GM12878 (cell line): ENCODE measurements at regions not wholly inside any gene's neighbourhood (a gene's known extent, or its start where the extent isn't known, plus 50 kb on each side); places are given as distances from the start of the nearest gene placed in this dataset.

Source experiments
- CUX1 ChIP-seq: IDR thresholded peaks from 2 replicates; pipeline ENCODE4 v1.6.1; 2012; ENCODE audit warnings: improper control_type of control experiment, low read depth, low read length; ENCODE audit not compliant: insufficient replicate concordance
- KLF5 ChIP-seq: fragments of 450-650 bp; IDR thresholded peaks from 2 replicates; pipeline ENCODE4 v1.6.1; 2014; ENCODE audit warnings: mild to moderate bottlenecking; ENCODE audit not compliant: partially characterized antibody
- NFIC ChIP-seq: IDR thresholded peaks from 2 replicates; pipeline ENCODE4 v1.6.1; 2012; ENCODE audit warnings: low read depth, mild to moderate bottlenecking, inconsistent platforms, low read length, moderate library complexity
- PRDM15 ChIP-seq: fragments of 450-650 bp; formaldehyde crosslinking; IDR thresholded peaks from 2 replicates; pipeline ENCODE4 v1.4.0; 2020; ENCODE audit warnings: mild to moderate bottlenecking, moderate library complexity
- RELA ChIP-seq: fragments of 450-650 bp; IDR thresholded peaks from 2 replicates; pipeline ENCODE4 v1.8.0; 2014; ENCODE audit warnings: borderline replicate concordance; ENCODE audit not compliant: partially characterized antibody

- no peak for TF ChIP-seq CUX1
- TF ChIP-seq KLF5, result no peak
- no peak for TF ChIP-seq PRDM15 (CRISPR knock-in tag)
- no peak for TF ChIP-seq RELA
- no peak for TF ChIP-seq NFIC
Measured at GRCh38 chr9:86697213-86697612, 250.1 kb downstream of the GAS1 start (continued).
